H1 (cell line): ENCODE measurements at regions not wholly inside any gene's neighbourhood (a gene's known extent, or its start where the extent isn't known, plus 50 kb on each side); places are given as distances from the start of the nearest gene placed in this dataset.
A peak's percentile ranks its signal among the peaks of the same experiment; 100 is the strongest.

Experiments used
- CTCF ChIA-PET: fragments of 300-600 bp; sonication (Branson Sonifier 250); formaldehyde crosslinking; loops from one replicate; lab custom pipeline; 2021; ENCODE audit not compliant: partially characterized antibody; lab: Charles Lee
- POLR2A ChIA-PET: fragments of 300-600 bp; sonication (Branson Sonifier 250); formaldehyde crosslinking; loops from one replicate; lab custom pipeline; 2021; ENCODE audit warnings: inconsistent platforms; ENCODE audit not compliant: partially characterized antibody; lab: Charles Lee
- DNase-seq, 2 experiments: peaks; one replicate each; pipeline versions ENCODE4 v3.0.0 to v3.0.0-alpha.2; 2010 to 2022; ENCODE audit warnings: low spot score in 2 of 2, low read depth in 1 of 2, mixed read lengths in 1 of 2
- FAIRE-seq: peaks from 2 replicates; lab custom pipeline; 2011; peaks lifted over from hg19 to GRCh38; lab: Jason Lieb, UNC
- H2AFZ ChIP-seq: 2 replicates; pipeline ENCODE4 v1.8.1; 2012; ENCODE audit warnings: low read length, inconsistent platforms
- H2AK5ac ChIP-seq: 2 replicates; pipeline ENCODE4 v1.6.1; 2013; ENCODE audit warnings: low read depth, low read length
- H2BK120ac ChIP-seq: replicated peaks from 2 replicates; pipeline ENCODE3; 2013; ENCODE audit warnings: low read depth, low read length, inconsistent platforms
- H2BK12ac ChIP-seq: 2 replicates; pipeline ENCODE4 v1.6.1; 2013; ENCODE audit warnings: low read depth, low read length
- H2BK15ac ChIP-seq: 2 replicates; pipeline ENCODE4 v1.6.1; 2013; ENCODE audit warnings: low read length
- H2BK20ac ChIP-seq: 2 replicates; pipeline ENCODE4 v1.6.1; 2013; ENCODE audit warnings: low read length
- H2BK5ac ChIP-seq: 2 replicates; pipeline ENCODE4 v1.6.1; 2013; ENCODE audit warnings: low read depth, low read length
- H3K14ac ChIP-seq: 2 replicates; pipeline ENCODE4 v1.6.1; 2013; ENCODE audit warnings: inconsistent platforms; ENCODE audit not compliant: insufficient read length
- H3K18ac ChIP-seq: 2 replicates; pipeline ENCODE4 v1.6.1; 2013; ENCODE audit warnings: low read length; ENCODE audit errors: extremely low read depth
- H3K23ac ChIP-seq: 2 replicates; pipeline ENCODE4 v1.6.1; 2013; ENCODE audit warnings: inconsistent platforms; ENCODE audit not compliant: insufficient read length
- H3K23me2 ChIP-seq: 2 replicates; pipeline ENCODE4 v1.6.1; 2013; ENCODE audit warnings: low read depth, low read length
- H3K27ac ChIP-seq: 2 replicates; pipeline ENCODE4 v1.6.1; 2011; ENCODE audit warnings: low read depth, low read length, inconsistent platforms
- H3K27me3 ChIP-seq, 4 experiments: replicated peaks in 1 of 4; 1 replicate in 1 of 4; 2 replicates in 3 of 4; pipeline versions ENCODE4 v1.6.1 to v1.8.1; 2011 to 2013; ENCODE audit warnings: low read length in 3 of 4, mild to moderate bottlenecking in 3 of 4, inconsistent platforms in 2 of 4, mixed read lengths in 2 of 4, moderate library complexity in 1 of 4; ENCODE audit not compliant: control insufficient read depth in 3 of 4, insufficient read depth in 3 of 4; ENCODE audit errors: extremely low read depth in 1 of 4
- H3K36me3 ChIP-seq, 4 experiments: 2 replicates each; pipeline versions ENCODE4 v1.6.1 to v1.8.1; 2011 to 2013; ENCODE audit warnings: mild to moderate bottlenecking in 4 of 4, low read length in 3 of 4, moderate library complexity in 2 of 4, control low read depth in 1 of 4, inconsistent platforms in 1 of 4; ENCODE audit not compliant: insufficient read depth in 4 of 4, control insufficient read depth in 2 of 4
- H3K4ac ChIP-seq: replicated peaks from 2 replicates; pipeline ENCODE3; 2013; ENCODE audit warnings: low read length, low read depth, mixed read lengths, inconsistent platforms; ENCODE audit not compliant: insufficient read length
- H3K4me1 ChIP-seq, 4 experiments: replicated peaks in 1 of 4; 1 replicate in 1 of 4; 2 replicates in 3 of 4; pipeline versions ENCODE4 v1.6.1 to v1.8.1; 2011 to 2013; ENCODE audit warnings: low read length in 3 of 4, inconsistent platforms in 2 of 4, mixed read lengths in 1 of 4; ENCODE audit not compliant: insufficient read depth in 4 of 4, control insufficient read depth in 3 of 4
- H3K4me2 ChIP-seq, 2 experiments: 2 replicates each; pipeline versions ENCODE4 v1.6.1 to v1.8.1; 2011 to 2013; ENCODE audit warnings: low read depth in 2 of 2, low read length in 2 of 2, control low read depth in 1 of 2, inconsistent platforms in 1 of 2, mild to moderate bottlenecking in 1 of 2; ENCODE audit not compliant: insufficient read depth in 1 of 2
- H3K4me3 ChIP-seq, 4 experiments: fragments of 200-600, 300-600 bp in 1 of 4; sonication (generic), shearing (Covaris generic), sonication (Bioruptor Twin) in 1 of 4; 2 replicates each; pipeline versions ENCODE4 v1.5.1 to v1.8.1; 2011 to 2016; ENCODE audit warnings: low read length in 4 of 4, low read depth in 3 of 4, control low read depth in 2 of 4, inconsistent platforms in 2 of 4, mild to moderate bottlenecking in 2 of 4, mixed read lengths in 1 of 4, moderate library complexity in 1 of 4; ENCODE audit not compliant: insufficient read depth in 2 of 4; ENCODE audit errors: extremely low read depth in 1 of 4
- H3K56ac ChIP-seq: replicated peaks from 2 replicates; pipeline ENCODE3; 2013; ENCODE audit warnings: low read depth, mild to moderate bottlenecking, mixed read lengths, low read length, inconsistent platforms; ENCODE audit not compliant: insufficient read length
- H3K79me1 ChIP-seq: 2 replicates; pipeline ENCODE4 v1.6.1; 2013; ENCODE audit warnings: low read depth, low read length, control low read depth
- H3K79me2 ChIP-seq, 2 experiments: 2 replicates each; pipeline versions ENCODE4 v1.6.1 to v1.8.1; 2012 to 2013; ENCODE audit warnings: low read length in 2 of 2, mild to moderate bottlenecking in 2 of 2, inconsistent platforms in 1 of 2; ENCODE audit not compliant: insufficient read depth in 2 of 2, control insufficient read depth in 1 of 2
- H3K9ac ChIP-seq, 4 experiments: replicated peaks in 1 of 4; 1 replicate in 1 of 4; 2 replicates in 3 of 4; pipeline versions ENCODE4 v1.6.1 to v1.8.1; 2011 to 2013; ENCODE audit warnings: low read depth in 3 of 4, low read length in 3 of 4, control low read depth in 2 of 4, mild to moderate bottlenecking in 2 of 4, moderate library complexity in 2 of 4, inconsistent platforms in 1 of 4; ENCODE audit errors: extremely low read depth in 1 of 4
- H3K9me3 ChIP-seq, 2 experiments: 2 replicates each; pipeline versions ENCODE4 v1.6.1 to v1.8.1; 2012 to 2013; ENCODE audit warnings: mild to moderate bottlenecking in 2 of 2, moderate library complexity in 2 of 2, control low read depth in 1 of 2, inconsistent platforms in 1 of 2, low read depth in 1 of 2, low read length in 1 of 2, mixed read lengths in 1 of 2; ENCODE audit not compliant: insufficient read depth in 2 of 2
- H4K20me1 ChIP-seq, 2 experiments: replicated peaks in 1 of 2; 2 replicates each; pipeline versions ENCODE3 to v1.8.1; 2011 to 2013; ENCODE audit warnings: inconsistent platforms in 2 of 2, low read length in 2 of 2, mild to moderate bottlenecking in 1 of 2; ENCODE audit not compliant: insufficient read depth in 2 of 2, control insufficient read depth in 1 of 2
- H4K5ac ChIP-seq: 2 replicates; pipeline ENCODE4 v1.6.1; 2013; ENCODE audit warnings: low read length, low read depth, mixed read lengths, inconsistent platforms; ENCODE audit not compliant: insufficient read length
- H4K8ac ChIP-seq: 2 replicates; pipeline ENCODE4 v1.8.0; 2013; ENCODE audit warnings: mild to moderate bottlenecking, moderate library complexity, low read length, inconsistent platforms; ENCODE audit not compliant: insufficient read depth; ENCODE audit errors: extremely low read depth
- H4K91ac ChIP-seq: replicated peaks from 2 replicates; pipeline ENCODE3; 2013; ENCODE audit warnings: low read length, mixed read lengths, inconsistent platforms; ENCODE audit not compliant: insufficient read length
- CBX8 ChIP-seq: fragments of 300-800, 300-1000 bp; sonication (generic); IDR thresholded peaks from 2 replicates; pipeline ENCODE4 v1.7.1; 2016; ENCODE audit warnings: low read depth, low read length, borderline replicate concordance
- MAFK ChIP-seq: IDR thresholded peaks from 2 replicates; pipeline ENCODE4 v1.6.1; 2012; ENCODE audit warnings: low read depth, mild to moderate bottlenecking, improper control_type of control experiment, low read length
- SAP30 ChIP-seq: fragments of 300-600 bp; sonication (generic); IDR thresholded peaks from 2 replicates; pipeline ENCODE4 v1.7.1; 2012; ENCODE audit warnings: low read length, moderate library complexity, mild to moderate bottlenecking, inconsistent platforms; ENCODE audit not compliant: insufficient read depth, insufficient replicate concordance
- SUZ12 ChIP-seq: fragments of 200-600 bp; sonication (generic); IDR thresholded peaks from 2 replicates; pipeline ENCODE4 v1.6.1; 2012; ENCODE audit warnings: mild to moderate bottlenecking, inconsistent platforms, low read length, moderate library complexity, mixed read lengths
- TCF12 ChIP-seq: IDR thresholded peaks from 2 replicates; pipeline ENCODE4 v1.6.1; 2011; ENCODE audit warnings: low read depth, mild to moderate bottlenecking, low read length
- WGBS, 2 experiments: shearing (Covaris generic) in 1 of 2; methylation state at CpG; one replicate each; pipeline versions ENCODE4 v1.1.6 to v1.1.7; 2013 to 2015; ENCODE audit warnings: low lambda C conversion rate in 2 of 2, mixed read lengths in 2 of 2, inconsistent platforms in 1 of 2, low coverage in 1 of 2, missing lambda C conversion rate in 1 of 2; ENCODE audit not compliant: insufficient replicate concordance in 2 of 2, insufficient coverage in 1 of 2, insufficient read length in 1 of 2; ENCODE audit errors: extremely low coverage in 1 of 2, missing lambda C conversion rate in 1 of 2; 5-methylcytosine and 5-hydroxymethylcytosine counted together

- no peak overlapping the region for H3K9ac ChIP-seq
- H3K27ac ChIP-seq: no peak overlapping the region
- no peak for TF ChIP-seq MAFK
- TF ChIP-seq CBX8: no peak
- TF ChIP-seq SAP30: no peak
- TF ChIP-seq TCF12: no peak
- no peak for TF ChIP-seq SUZ12
- TF ChIP-seq, all 59 proteins: peak for 0
- DNase-seq: no peak
- Histone ChIP-seq H4K91ac (no peak overlapping the region), H3K27me3 (no peaks in the 10 kb centered on the region), H3K23me2 (no peaks in the 10 kb centered on the region), H2BK15ac (no peak overlapping the region), H3K23ac (no peak overlapping the region), H3K14ac (no peak overlapping the region), H3K79me1 (no peaks in the 10 kb centered on the region), H4K8ac (peak overlapping the region; percentile 35; the same call in 1 of the 2 replicates), H3K36me3 (no peaks in the 10 kb centered on the region), H3K56ac (no peak overlapping the region), H2AK5ac (no peak overlapping the region), H2BK120ac (no peak overlapping the region), H3K4me1 (no peaks in the 10 kb centered on the region), H3K4me3 (no peak overlapping the region), H2BK5ac (no peak overlapping the region), H3K4ac (no peak overlapping the region), H4K5ac (no peak overlapping the region), H2BK12ac (no peak overlapping the region), H3K9me3 (no peaks in the 10 kb centered on the region; a peak in 1 of 4 replicates), H2AFZ (no peak overlapping the region), H4K20me1 (no peaks in the 10 kb centered on the region), H2BK20ac (no peak overlapping the region), H3K4me2 (no peak overlapping the region), H3K79me2 (no peaks in the 10 kb centered on the region), H3K18ac (no peak overlapping the region)
- ChIA-PET POLR2A (no interaction called here), CTCF (interaction anchor here (1.5 kb wide), 1 partner anchor 97 kb away, joined by 4 read pairs; no protein-coding TSS in a partner anchor)
- no peak for FAIRE-seq
- 90% methylated on average over 11 of the region's 11 CpGs; no CpG with 5 or more reads in 1 of the 2 experiments for WGBS, 2 experiments
Observed at GRCh38 chr12:47504775-47505446, 200.9 kb downstream of the RPAP3 start.
